Activated T-cell treated with anti-CD3 and anti-CD28 coated beads, Interleukin-2, amount 50 U/mL, for 4 hours (primary cell): ENCODE measurements at regions not wholly inside any gene's neighbourhood (a gene's known extent, or its start where the extent isn't known, plus 50 kb on each side); places are given as distances from the start of the nearest gene placed in this dataset.
"Not testable (repeated sequence)": the region's sequence is repeated elsewhere in the genome, so short reads cannot be mapped to it uniquely, and the experiment has no call there.

Source experiments
- ATAC-seq, 2 donors: fragments of 200-7000 bp; cut with Tn5 transposase; one replicate each; pipeline ENCODE4 v1.10.0; 2021
- DNase-seq: peaks from one replicate; pipeline ENCODE4 v3.0.0-alpha.2; 2020
- H3K27me3 Mint-ChIP-seq: one replicate; pipeline ENCODE4 v1.8.0; 2021; ENCODE audit warnings: low read depth, mixed read lengths
- H3K36me3 Mint-ChIP-seq: one replicate; pipeline ENCODE4 v1.8.0; 2022; ENCODE audit warnings: mixed read lengths; ENCODE audit not compliant: insufficient read depth
- H3K4me1 Mint-ChIP-seq: one replicate; pipeline ENCODE4 v1.8.0; 2021; ENCODE audit warnings: low read depth, mixed read lengths
- H3K4me3 Mint-ChIP-seq: one replicate; pipeline ENCODE4 v1.8.0; 2021; ENCODE audit warnings: mild to moderate bottlenecking, moderate library complexity, mixed read lengths
- H3K9me3 Mint-ChIP-seq: one replicate; pipeline ENCODE4 v1.8.0; 2021; ENCODE audit warnings: mixed read lengths

DNA sequence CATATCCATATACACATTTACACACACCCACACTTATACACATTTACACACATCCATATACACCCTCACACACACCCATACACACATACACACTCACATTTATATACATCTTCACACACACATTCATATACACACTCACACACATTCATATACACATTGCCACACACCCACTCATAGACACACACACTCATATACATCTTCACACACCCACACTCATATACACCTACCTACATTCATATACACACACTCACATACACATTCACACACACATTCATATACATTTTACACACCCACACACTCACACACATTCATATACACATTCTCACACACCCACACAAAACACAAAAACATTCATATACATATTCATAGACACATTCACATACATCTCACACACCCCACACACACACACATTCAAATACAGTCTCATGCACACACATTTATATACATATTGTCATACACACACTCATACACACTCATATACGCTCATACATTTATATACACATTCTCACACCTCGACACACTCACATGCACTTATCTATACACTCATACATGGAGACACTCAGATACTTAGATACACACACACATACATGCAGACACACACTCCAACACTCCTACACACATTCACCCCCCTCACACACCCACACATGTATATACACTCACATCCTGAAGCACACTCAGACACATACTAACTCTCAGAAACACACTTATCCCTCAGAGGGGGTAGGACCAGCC lies 82.1 kb downstream of the MRPL14 start:
- Mint-ChIP-seq H3K9me3 (no peaks in the 10 kb centered on the region), H3K27me3 (no peaks in the 10 kb centered on the region)
- ATAC-seq: no peak

DNA sequence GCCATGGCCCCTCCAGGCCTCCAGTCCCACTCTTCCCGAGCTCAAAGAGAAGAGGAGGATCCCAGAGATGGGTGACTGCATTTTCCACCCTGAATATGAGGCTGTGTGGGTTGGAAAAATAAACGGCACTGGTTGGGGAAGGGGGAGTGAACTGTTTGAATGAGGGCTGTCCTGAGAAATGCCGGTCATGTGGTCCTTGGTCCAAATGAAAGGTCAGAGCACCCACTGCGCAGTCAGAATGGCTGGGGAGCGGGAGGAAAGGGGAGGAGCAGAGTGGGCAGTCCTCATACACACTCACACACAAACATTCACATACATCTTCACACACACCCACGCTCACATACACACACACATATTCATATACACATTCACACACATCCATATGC lies 83.1 kb downstream of the MRPL14 start:
- DNase-seq (no peak), ATAC-seq (no peak)
- no peaks in the 10 kb centered on the region for H3K36me3 Mint-ChIP-seq
- H3K4me1 Mint-ChIP-seq: peaks cover 2% of the 10 kb centered on the region
- no peak overlapping the region for H3K4me3 Mint-ChIP-seq
- no peaks in the 10 kb centered on the region for H3K27me3 Mint-ChIP-seq
- H3K9me3 Mint-ChIP-seq: no peaks in the 10 kb centered on the region

More for the DNA sequence above, 82.1 kb downstream of the MRPL14 start:
- no peak overlapping the region for H3K4me3 Mint-ChIP-seq
- no peak for DNase-seq
- peaks cover 2% of the 10 kb centered on the region for H3K4me1 Mint-ChIP-seq
- H3K36me3 Mint-ChIP-seq: no peaks in the 10 kb centered on the region

DNA sequence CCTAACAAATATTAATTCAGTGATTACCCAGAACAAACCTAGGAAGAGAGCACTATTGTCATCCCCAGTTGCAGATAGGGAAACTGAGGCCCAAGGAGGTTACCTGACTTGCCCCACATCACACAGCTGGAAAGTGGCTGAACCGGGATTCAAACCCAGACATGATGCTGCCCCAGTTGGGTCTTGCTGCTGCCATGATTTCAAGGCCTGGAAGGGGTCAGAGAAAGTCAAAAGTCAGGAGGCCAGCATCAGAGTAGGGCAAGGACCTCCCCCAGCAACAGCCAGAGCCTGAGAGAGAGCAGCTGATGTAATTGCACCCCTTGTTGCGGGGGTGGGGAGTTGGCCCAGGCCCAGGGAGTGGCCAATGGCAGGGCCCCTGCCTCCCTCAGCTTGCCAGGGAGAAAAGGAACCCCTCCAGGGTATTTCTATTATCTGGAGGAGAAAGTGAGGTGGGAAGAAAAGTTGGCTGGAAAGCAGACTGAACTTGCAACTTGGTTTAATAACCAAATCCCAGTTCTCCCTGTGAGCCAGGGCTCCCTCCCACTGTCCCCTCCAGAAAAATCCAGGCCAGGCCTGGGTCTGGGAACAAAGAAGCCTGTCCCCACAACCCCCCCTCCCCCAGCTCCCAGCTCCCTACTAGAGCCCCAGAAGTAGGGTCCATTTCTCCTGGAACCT lies 83.6 kb downstream of the MRPL14 start:
- no peaks in the 10 kb centered on the region for H3K36me3 Mint-ChIP-seq
- H3K4me3 Mint-ChIP-seq: no peak overlapping the region
- DNase-seq (no peak), ATAC-seq (no peak)
- peaks cover 2% of the 10 kb centered on the region for H3K4me1 Mint-ChIP-seq
- no peaks in the 10 kb centered on the region for H3K27me3 Mint-ChIP-seq
- H3K9me3 Mint-ChIP-seq: no peaks in the 10 kb centered on the region

DNA sequence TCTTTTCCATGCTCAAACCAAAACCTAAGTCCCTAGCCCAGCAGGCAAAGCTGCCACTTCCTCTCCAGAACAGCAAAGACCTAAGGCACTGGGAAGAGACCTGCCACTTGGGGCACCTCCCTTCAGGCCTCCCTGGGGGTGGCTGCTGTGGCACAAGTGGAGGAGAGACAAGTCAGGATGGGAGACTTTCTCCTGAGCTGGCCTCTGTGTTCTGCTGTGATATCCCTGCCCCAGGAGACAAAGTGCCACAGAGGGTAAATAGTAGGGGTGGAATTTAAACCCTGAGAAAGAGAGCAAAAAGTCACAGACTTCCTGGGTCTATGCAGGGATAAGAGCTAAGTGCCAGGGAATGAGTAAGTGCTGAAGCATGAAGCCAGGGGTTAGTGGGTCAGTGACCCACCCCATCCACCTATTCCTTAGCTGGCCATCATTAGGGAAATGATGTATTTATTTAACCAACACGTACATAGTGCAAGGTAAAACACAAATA lies 84.2 kb downstream of the MRPL14 start:
- no peak for ATAC-seq
- H3K9me3 Mint-ChIP-seq: no peaks in the 10 kb centered on the region
- H3K4me1 Mint-ChIP-seq: peaks cover 2% of the 10 kb centered on the region
- H3K4me3 Mint-ChIP-seq: no peak overlapping the region
- peaks cover 2% of the 10 kb centered on the region for H3K27me3 Mint-ChIP-seq
- no peak for DNase-seq
- H3K36me3 Mint-ChIP-seq: no peaks in the 10 kb centered on the region

DNA sequence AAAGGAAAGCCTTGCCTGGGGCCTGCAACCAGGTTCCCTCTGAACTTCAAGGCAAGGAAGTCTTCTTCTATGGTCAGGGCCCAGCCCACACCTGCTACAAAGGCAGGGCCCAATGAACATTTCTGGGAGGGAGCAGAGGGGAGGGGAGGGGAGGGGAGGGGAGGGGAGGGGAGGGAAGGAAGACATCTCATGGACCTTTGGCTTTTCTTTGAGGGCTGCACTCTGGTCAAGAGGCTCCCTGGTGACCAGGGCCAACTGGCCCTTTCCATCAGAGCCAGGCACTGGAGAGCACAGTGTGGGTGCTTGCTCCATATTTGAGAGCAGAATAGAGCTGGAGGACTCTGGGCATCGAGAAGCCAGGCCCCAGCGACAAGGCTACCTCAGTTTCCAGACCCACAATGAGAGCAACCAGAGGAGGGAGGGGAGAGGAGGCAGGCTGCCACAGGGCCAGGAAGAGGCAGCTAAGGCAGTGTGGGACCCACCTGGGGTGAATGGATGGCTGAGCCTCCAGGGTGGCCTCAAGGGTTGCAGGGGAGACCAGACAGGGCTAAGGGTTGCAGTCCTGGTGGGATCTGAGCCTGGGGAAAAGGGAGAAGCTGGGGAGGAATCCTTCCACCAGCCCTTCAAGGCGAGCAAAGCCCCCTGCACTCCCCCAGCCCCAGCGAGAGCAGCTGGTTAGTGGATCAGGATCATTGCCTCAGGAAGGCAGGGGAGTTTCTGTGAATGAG lies 84.8 kb downstream of the MRPL14 start:
- DNase-seq (no peak), ATAC-seq (no peak)
- peaks cover 2% of the 10 kb centered on the region for H3K27me3 Mint-ChIP-seq
- H3K4me1 Mint-ChIP-seq: peaks cover 2% of the 10 kb centered on the region
- H3K36me3 Mint-ChIP-seq: no peaks in the 10 kb centered on the region
- H3K9me3 Mint-ChIP-seq: no peaks in the 10 kb centered on the region
- no peak overlapping the region for H3K4me3 Mint-ChIP-seq

DNA sequence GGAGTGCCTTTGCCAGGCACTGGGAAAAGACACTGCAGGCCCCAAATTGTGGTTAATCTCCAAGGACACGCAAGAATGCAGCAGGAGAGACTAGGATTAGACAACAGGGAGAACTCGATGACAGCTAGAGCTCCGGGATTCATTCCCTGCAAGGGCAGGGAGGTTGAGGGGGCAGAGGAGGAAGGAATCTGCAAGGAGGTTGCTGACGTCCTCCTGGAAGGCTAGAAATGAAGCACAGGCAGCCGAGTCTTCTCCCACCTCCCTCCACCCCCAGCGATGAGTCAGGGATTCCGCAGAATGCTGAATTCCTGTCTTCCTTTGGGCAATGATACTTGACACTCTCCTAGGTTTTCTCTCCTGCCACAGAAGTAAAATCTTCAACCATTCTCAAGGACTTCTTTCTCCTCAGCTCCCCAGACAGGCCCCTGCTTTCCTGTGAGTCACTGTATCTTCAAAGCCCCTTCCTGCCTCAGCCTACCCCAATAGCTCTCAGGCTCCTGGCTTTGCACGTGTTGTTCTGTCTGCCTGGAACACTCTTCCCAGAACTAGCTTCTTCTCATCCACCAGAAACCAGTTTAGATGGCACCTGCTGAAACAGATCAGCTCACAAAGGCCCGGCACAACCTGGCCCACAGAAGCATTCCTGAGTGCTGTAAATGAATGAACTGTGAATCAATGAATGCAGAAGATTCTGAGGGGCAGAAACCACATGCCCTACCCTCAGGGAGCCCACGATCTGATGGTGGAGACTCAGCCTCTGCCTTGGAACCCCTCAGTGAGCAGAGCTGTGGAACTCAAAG lies 85.6 kb downstream of the MRPL14 start:
- DNase-seq: no peak
- no peak overlapping the region for H3K4me3 Mint-ChIP-seq
- H3K36me3 Mint-ChIP-seq: no peaks in the 10 kb centered on the region
- peaks cover 2% of the 10 kb centered on the region for H3K4me1 Mint-ChIP-seq
- no peak for ATAC-seq
- peaks cover 2% of the 10 kb centered on the region for H3K27me3 Mint-ChIP-seq
- H3K9me3 Mint-ChIP-seq: no peaks in the 10 kb centered on the region

DNA sequence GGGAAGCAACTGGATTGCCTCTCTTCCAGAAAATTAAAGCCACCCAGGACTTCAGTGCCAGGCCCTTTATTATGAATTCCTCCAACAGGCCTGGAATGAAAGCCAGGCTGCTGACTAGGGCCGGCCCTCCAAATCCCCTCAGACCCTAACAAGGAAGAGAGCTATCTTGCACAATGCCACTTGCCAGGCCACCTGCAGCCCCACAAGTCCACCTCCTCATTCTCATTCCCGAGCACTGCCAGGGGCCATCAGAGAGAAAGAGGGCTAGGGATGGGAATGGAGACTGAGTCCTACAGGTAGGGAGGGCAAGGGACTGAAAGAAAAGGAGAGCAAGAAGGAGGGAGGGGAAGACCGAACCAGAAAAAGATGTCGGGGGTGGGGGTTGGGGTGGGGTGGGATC lies 86.5 kb downstream of the MRPL14 start:
- H3K4me1 Mint-ChIP-seq: peaks cover 2% of the 10 kb centered on the region
- H3K36me3 Mint-ChIP-seq: no peaks in the 10 kb centered on the region
- DNase-seq (no peak), ATAC-seq (no peak)
- H3K9me3 Mint-ChIP-seq: no peaks in the 10 kb centered on the region
- no peak overlapping the region for H3K4me3 Mint-ChIP-seq
- H3K27me3 Mint-ChIP-seq: peaks cover 5% of the 10 kb centered on the region

DNA sequence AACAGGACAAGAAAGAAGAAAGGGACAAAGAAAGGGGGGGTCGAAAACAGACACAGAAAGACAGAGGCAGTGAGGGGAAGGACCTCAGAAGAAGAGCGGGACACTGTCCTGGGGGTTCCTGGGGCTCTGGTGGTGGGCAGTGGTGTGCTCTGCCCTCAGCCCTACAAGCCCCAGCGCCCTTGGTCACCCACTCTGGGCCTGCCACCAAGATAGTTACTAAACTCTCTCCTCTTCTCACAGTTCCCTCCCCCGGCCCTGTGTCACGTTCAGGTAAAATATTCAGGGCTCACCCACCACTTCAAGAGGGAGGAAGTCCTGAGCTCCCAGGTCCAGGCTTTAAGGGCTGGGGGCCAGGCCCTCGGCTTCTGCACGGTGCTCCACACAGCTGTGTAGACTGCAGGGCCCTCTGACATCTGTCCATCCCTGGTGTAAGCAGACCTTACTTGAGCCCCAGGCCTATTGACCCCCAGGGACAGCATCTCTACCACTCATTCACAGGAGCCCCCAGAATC lies 87.4 kb downstream of the MRPL14 start:
- Mint-ChIP-seq H3K36me3 (no peaks in the 10 kb centered on the region), H3K4me3 (no peak overlapping the region)
- no peak for DNase-seq

DNA sequence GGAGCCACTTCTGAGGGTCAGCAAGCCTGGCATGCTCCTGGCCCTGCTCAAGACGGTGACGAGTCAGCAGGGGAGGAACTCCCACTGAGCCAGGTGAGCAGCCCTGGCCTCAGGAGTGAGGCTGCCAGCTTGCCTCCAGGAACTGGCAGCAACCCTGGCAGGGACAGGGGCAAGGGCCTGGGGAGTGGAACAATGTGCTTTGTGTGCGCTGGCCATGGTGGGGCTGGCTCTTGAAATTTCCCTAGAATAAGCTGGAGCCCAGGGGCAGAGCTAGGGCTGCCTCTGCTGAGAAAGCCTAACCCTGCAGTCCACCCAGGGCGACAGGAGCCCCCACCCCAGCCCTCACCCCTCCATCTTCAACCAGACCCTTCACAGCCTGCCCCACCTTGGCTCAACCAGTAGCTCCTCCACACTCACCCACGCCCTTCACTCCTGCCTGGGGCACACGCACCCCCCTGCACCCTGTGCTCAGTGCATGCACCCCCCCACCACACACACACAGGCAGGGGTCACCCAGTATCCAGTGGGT lies 88.0 kb downstream of the MRPL14 start:
- Mint-ChIP-seq H3K4me1 (peaks cover 2% of the 10 kb centered on the region), H3K27me3 (peaks cover 5% of the 10 kb centered on the region), H3K9me3 (no peaks in the 10 kb centered on the region), H3K36me3 (no peaks in the 10 kb centered on the region), H3K4me3 (no peak overlapping the region)
- DNase-seq: no peak
- no peak for ATAC-seq

More for the DNA sequence above, 87.4 kb downstream of the MRPL14 start:
- ATAC-seq: no peak
- Mint-ChIP-seq H3K9me3 (no peaks in the 10 kb centered on the region), H3K4me1 (peaks cover 2% of the 10 kb centered on the region), H3K27me3 (peaks cover 5% of the 10 kb centered on the region)

DNA sequence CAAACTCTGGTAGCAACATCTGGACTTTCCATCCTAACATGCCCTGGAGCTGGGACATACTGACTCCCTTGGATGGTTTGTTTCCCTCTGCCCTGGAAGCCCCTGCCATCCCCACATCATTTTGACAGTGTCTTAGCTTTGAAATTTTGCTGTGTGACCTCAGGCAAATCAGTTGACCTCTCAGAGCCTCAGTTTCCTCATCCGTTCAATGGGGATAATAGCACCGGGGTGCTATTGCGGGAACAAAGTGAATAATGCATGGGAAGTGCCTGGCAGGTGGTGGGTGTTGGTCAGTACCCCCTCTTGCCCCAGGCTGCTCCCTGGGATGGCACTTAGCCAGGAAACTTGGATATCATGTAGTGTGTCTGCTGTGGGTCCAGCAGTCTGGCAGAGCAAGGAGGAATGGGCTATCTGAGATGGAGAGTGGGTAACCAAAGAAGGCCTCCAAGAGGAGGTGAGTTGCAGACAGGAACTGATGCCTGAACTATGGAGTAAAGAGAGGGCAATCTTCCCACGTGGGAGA lies 88.6 kb downstream of the MRPL14 start:
- Mint-ChIP-seq H3K27me3 (peaks cover 5% of the 10 kb centered on the region), H3K9me3 (no peaks in the 10 kb centered on the region), H3K4me1 (peaks cover 2% of the 10 kb centered on the region), H3K4me3 (no peak overlapping the region), H3K36me3 (no peaks in the 10 kb centered on the region)
- ATAC-seq (no peak), DNase-seq (no peak)

DNA sequence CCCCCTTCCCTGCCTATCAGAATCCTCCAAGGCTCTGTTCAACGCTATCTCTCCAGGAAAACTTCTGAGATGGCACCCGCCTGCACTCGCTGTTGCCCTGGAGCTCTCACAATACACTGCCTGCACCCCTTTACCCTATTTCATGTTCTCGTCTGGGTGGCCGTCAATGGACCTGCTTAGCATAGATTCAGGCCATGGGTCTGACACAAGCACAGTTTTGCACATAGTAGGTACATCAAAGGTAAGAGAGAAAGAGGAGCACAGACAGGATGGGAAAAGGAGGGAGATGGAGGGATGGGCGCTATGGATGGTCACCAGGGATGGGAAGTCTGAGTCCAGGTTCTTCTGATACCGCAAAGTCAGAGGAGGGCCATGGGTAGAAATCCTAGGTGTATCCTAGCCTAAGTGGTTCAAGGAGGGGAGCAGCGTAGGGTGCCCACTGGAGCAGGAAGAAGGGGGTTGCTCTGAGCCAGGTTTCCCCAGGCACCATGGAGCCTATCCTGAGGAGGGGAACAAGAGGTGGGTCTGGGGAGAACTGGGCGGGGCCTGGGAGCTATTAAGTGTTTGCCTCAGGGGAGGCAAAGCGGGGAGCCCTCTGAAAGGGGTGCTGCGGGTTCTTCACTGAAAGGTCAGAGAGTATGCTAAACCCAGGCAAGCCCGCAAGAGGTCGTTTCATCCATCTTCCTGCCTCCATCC lies 89.3 kb downstream of the MRPL14 start:
- DNase-seq (no peak), ATAC-seq (no peak)
- Mint-ChIP-seq H3K4me1 (peaks cover 2% of the 10 kb centered on the region), H3K4me3 (no peak overlapping the region), H3K36me3 (no peaks in the 10 kb centered on the region), H3K27me3 (peaks cover 5% of the 10 kb centered on the region), H3K9me3 (no peaks in the 10 kb centered on the region)

DNA sequence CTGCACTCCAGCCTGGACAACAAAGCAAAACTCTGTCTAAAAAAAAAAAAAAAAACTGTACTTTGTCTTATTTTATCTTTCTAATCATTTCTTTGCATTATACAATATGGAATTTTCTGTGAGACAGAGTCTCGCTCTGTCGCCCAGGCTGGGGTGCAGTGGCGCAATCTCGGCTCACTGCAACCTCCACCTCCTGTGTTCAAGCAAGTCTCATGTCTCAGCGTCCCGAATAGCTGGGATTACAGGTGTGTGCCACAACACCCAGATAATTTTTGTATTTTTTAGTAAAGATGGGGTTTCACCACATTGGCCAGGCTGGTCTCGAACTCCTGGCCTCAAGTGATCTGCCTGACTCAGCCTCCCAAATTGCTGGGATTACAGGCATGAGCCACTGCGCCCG lies 90.0 kb downstream of the MRPL14 start:
- not testable (repeated sequence) for H3K9me3 Mint-ChIP-seq, H3K4me1 Mint-ChIP-seq, DNase-seq, H3K36me3 Mint-ChIP-seq, H3K4me3 Mint-ChIP-seq, ATAC-seq, H3K27me3 Mint-ChIP-seq

DNA sequence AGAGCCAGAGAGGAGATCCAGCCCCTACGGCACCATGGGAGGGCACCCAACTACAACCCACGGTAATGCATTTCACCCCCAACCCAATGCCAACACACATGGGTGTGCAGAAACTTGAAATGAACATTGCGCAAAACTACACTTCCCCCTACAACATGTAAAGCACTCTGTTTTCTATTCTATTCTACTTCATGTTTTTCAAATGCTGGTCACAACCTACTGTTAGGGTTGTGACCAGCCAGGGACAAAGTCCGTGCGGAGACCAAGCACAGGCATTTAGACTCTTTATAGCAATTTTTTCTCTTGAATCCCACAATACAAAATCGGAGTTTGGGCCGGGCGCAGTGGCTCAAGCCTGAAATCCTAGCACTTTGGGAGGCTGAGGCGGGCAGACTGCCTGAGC lies 90.6 kb downstream of the MRPL14 start:
- DNase-seq: no peak
- H3K4me1 Mint-ChIP-seq: peaks cover under 1% of the 10 kb centered on the region
- H3K27me3 Mint-ChIP-seq: peaks cover 5% of the 10 kb centered on the region
- no peaks in the 10 kb centered on the region for H3K36me3 Mint-ChIP-seq
- H3K9me3 Mint-ChIP-seq: no peaks in the 10 kb centered on the region
- no peak for ATAC-seq
- H3K4me3 Mint-ChIP-seq: no peak overlapping the region
